Prostate gland (tissue), 2 donors: ENCODE measurements at regions not wholly inside any gene's neighbourhood (a gene's known extent, or its start where the extent isn't known, plus 50 kb on each side); places are given as distances from the start of the nearest gene placed in this dataset.

ENCODE experiments used
- POLR2A ChIP-seq: fragments of 450-650 bp; IDR thresholded peaks from one replicate; pipeline ENCODE4 v1.6.1; 2016; ENCODE audit warnings: antibody characterized with exemption, mild to moderate bottlenecking
- POLR2AphosphoS5 ChIP-seq: sonication (generic); formaldehyde crosslinking; IDR thresholded peaks from one replicate; pipeline ENCODE4 v1.6.1; 2017; ENCODE audit warnings: antibody characterized with exemption
- TF ChIP-seq, protein P1 (sequence below), 4 experiments: fragments of 200-600 bp in 2 of 4; fragments of 450-650 bp in 2 of 4; sonication (generic) in 2 of 4; IDR thresholded peaks; 1 replicate in 3 of 4; 2 replicates in 1 of 4; pipeline ENCODE4 v1.5.1; 2016 to 2019; ENCODE audit warnings: antibody characterized with exemption in 4 of 4, mild to moderate bottlenecking in 2 of 4, moderate library complexity in 2 of 4

DNA sequence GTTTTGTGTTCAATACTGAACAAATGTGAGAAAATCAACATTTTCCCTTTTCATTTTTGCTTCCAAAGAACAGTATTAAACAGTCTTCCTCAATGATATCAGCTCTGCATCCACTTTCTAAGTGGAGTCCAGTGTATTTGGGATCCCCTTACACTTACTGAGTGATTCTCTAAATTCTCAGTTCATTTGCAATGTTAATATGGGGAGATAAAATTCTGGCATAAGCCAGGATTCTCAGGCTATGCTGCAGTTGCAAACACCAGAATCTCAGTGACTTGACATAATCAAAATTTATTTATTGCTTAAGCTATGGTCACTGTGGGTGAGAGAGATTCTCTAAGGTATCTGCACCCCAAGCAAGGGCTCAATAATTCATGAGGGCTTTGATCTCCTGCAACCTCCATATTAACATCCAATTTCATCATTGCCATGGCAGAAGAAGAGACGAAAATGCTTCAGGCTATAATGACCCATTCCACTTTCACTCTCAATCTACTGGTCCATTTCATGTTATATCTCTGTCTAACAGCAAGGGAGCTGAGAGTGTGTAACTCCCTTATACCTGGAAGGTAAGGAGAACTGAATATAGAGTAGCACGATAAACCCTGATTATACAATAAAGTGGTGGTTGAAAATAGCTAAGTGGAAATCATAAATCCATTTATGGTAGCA lies 64.1 kb upstream of the CARD18 start:
- no peak for TF ChIP-seq POLR2A
- TF ChIP-seq, protein P1, sequence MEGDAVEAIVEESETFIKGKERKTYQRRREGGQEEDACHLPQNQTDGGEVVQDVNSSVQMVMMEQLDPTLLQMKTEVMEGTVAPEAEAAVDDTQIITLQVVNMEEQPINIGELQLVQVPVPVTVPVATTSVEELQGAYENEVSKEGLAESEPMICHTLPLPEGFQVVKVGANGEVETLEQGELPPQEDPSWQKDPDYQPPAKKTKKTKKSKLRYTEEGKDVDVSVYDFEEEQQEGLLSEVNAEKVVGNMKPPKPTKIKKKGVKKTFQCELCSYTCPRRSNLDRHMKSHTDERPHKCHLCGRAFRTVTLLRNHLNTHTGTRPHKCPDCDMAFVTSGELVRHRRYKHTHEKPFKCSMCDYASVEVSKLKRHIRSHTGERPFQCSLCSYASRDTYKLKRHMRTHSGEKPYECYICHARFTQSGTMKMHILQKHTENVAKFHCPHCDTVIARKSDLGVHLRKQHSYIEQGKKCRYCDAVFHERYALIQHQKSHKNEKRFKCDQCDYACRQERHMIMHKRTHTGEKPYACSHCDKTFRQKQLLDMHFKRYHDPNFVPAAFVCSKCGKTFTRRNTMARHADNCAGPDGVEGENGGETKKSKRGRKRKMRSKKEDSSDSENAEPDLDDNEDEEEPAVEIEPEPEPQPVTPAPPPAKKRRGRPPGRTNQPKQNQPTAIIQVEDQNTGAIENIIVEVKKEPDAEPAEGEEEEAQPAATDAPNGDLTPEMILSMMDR (IDR thresholded peaks at IDR 0.05): no peak
- no peak for TF ChIP-seq POLR2AphosphoS5
